HEK293T (cell line): ENCODE measurements at regions not wholly inside any gene's neighbourhood (a gene's known extent, or its start where the extent isn't known, plus 50 kb on each side); places are given as distances from the start of the nearest gene placed in this dataset.

Experiments used
- BHLHE40 ChIP-seq: fragments of 450-650 bp; IDR thresholded peaks from 2 replicates; pipeline ENCODE4 v1.6.1; 2016; ENCODE audit warnings: mild to moderate bottlenecking, moderate library complexity, borderline replicate concordance
- FOXA1 ChIP-seq: fragments of 450-650 bp; IDR thresholded peaks from 2 replicates; pipeline ENCODE4 v1.6.1; 2016; ENCODE audit warnings: mild to moderate bottlenecking
- FOXK2 ChIP-seq: fragments of 450-650 bp; IDR thresholded peaks from 2 replicates; pipeline ENCODE4 v1.6.1; 2016; ENCODE audit warnings: mild to moderate bottlenecking
- FOXM1 ChIP-seq: fragments of 450-650 bp; IDR thresholded peaks from 2 replicates; pipeline ENCODE4 v1.6.1; 2017; ENCODE audit warnings: mild to moderate bottlenecking, borderline replicate concordance
- HDGF ChIP-seq: fragments of 450-650 bp; IDR thresholded peaks from 2 replicates; pipeline ENCODE4 v1.6.1; 2017; ENCODE audit warnings: antibody characterized with exemption, borderline replicate concordance
- L3MBTL2 ChIP-seq: fragments of 450-650 bp; conservative IDR thresholded peaks from 2 replicates; pipeline ENCODE4 v1.6.1; 2016; ENCODE audit warnings: mild to moderate bottlenecking
- LEF1 ChIP-seq: fragments of 450-650 bp; IDR thresholded peaks from 2 replicates; pipeline ENCODE4 v1.6.1; 2017; ENCODE audit warnings: mild to moderate bottlenecking, borderline replicate concordance
- SP1 ChIP-seq: fragments of 450-650 bp; IDR thresholded peaks from 2 replicates; pipeline ENCODE4 v1.6.1; 2017
- SUZ12 ChIP-seq: fragments of 450-650 bp; IDR thresholded peaks from 2 replicates; pipeline ENCODE4 v1.6.1; 2016; ENCODE audit warnings: mild to moderate bottlenecking
- TARDBP ChIP-seq: fragments of 450-650 bp; IDR thresholded peaks from 2 replicates; pipeline ENCODE4 v1.6.1; 2016
- ZNF384 ChIP-seq: fragments of 450-650 bp; IDR thresholded peaks from 2 replicates; pipeline ENCODE4 v1.6.1; 2016

GRCh38 chr13:73365252-73365651 lies 306.4 kb downstream of the KLF5 start:
- TF ChIP-seq FOXK2 (no peak), LEF1 (no peak), SP1 (no peak), HDGF (no peak), L3MBTL2 (no peak), FOXM1 (no peak), FOXA1 (no peak), BHLHE40 (no peak), SUZ12 (no peak), TARDBP (no peak), ZNF384 (no peak)
